Renal pelvis (tissue), 1 donor: ENCODE measurements at regions not wholly inside any gene's neighbourhood (a gene's known extent, or its start where the extent isn't known, plus 50 kb on each side); places are given as distances from the start of the nearest gene placed in this dataset.

Experiments used
- DNase-seq: peaks from one replicate; pipeline ENCODE4 v3.0.0-alpha.2; 2013

- no peak for DNase-seq
These were observed 1620.6 kb upstream of the MIR17HG start for GRCh38 chr13:89726690-89727435.

- DNase-seq = no peak
These were observed 1613.7 kb upstream of the MIR17HG start for GRCh38 chr13:89733829-89734228.

- no peak for DNase-seq
These were observed 1610.4 kb upstream of the MIR17HG start for GRCh38 chr13:89737051-89737450.

GRCh38 chr13:89738072-89738471, 1609.4 kb upstream of the MIR17HG start:
- no peak for DNase-seq

- no peak for DNase-seq
These were observed 1606.3 kb upstream of the MIR17HG start for GRCh38 chr13:89740994-89741685.

- DNase-seq = no peak
These were observed 1600.9 kb upstream of the MIR17HG start for GRCh38 chr13:89746554-89746953.

GRCh38 chr13:89748716-89749115, 1598.8 kb upstream of the MIR17HG start:
- no peak for DNase-seq

- no peak for DNase-seq
These were observed 1597.6 kb upstream of the MIR17HG start for GRCh38 chr13:89749888-89750287.

GRCh38 chr13:89750371-89750770, 1597.1 kb upstream of the MIR17HG start:
- DNase-seq = no peak

- DNase-seq = no peak
These were observed 1596.0 kb upstream of the MIR17HG start for GRCh38 chr13:89751432-89751930.

- DNase-seq = no peak
These were observed 1595.1 kb upstream of the MIR17HG start for GRCh38 chr13:89752394-89752793.

- DNase-seq = no peak
These were observed 1591.6 kb upstream of the MIR17HG start for GRCh38 chr13:89755729-89756492.

GRCh38 chr13:89763005-89763404, 1584.5 kb upstream of the MIR17HG start:
- DNase-seq = no peak

GRCh38 chr13:89783221-89783755, 1564.2 kb upstream of the MIR17HG start:
- no peak for DNase-seq

- no peak for DNase-seq
These were observed 1563.2 kb upstream of the MIR17HG start for GRCh38 chr13:89784161-89784809.

- DNase-seq = no peak
These were observed 1561.0 kb upstream of the MIR17HG start for GRCh38 chr13:89786531-89786930.

- peak; percentile 1 for DNase-seq
These were observed 1556.8 kb upstream of the MIR17HG start for GRCh38 chr13:89790696-89791095.

- DNase-seq = no peak
These were observed 1555.4 kb upstream of the MIR17HG start for GRCh38 chr13:89791971-89792630.

GRCh38 chr13:89796196-89796595, 1551.3 kb upstream of the MIR17HG start:
- DNase-seq = no peak

GRCh38 chr13:89803839-89804238, 1543.6 kb upstream of the MIR17HG start:
- DNase-seq = no peak

- no peak for DNase-seq
These were observed 1540.9 kb upstream of the MIR17HG start for GRCh38 chr13:89806594-89806993.
